Mesodermal cell (in vitro differentiated cells): ENCODE measurements at regions not wholly inside any gene's neighbourhood (a gene's known extent, or its start where the extent isn't known, plus 50 kb on each side); places are given as distances from the start of the nearest gene placed in this dataset.

Source experiments
- H3K27ac ChIP-seq: 2 replicates; pipeline ENCODE4 v1.7.0; 2013; ENCODE audit warnings: mild to moderate bottlenecking, low read depth, low read length, moderate library complexity; ENCODE audit not compliant: severe bottlenecking
- H3K36me3 ChIP-seq: 2 replicates; pipeline ENCODE4 v1.7.1; 2013; ENCODE audit warnings: mild to moderate bottlenecking, low read length, moderate library complexity; ENCODE audit not compliant: control insufficient read depth, insufficient read depth
- H3K4me1 ChIP-seq: one replicate; pipeline ENCODE4 v1.7.1; 2013; ENCODE audit warnings: mild to moderate bottlenecking, low read length; ENCODE audit not compliant: insufficient read depth, control insufficient read depth, poor library complexity, severe bottlenecking
- H3K4me3 ChIP-seq: 2 replicates; pipeline ENCODE4 v1.7.0; 2013; ENCODE audit warnings: low read length, control low read depth, mild to moderate bottlenecking; ENCODE audit not compliant: insufficient read depth, poor library complexity, severe bottlenecking; ENCODE audit errors: extremely low read depth
- H3K9me3 ChIP-seq: 2 replicates; pipeline ENCODE4 v1.7.1; 2013; ENCODE audit warnings: mild to moderate bottlenecking, low read length, moderate library complexity; ENCODE audit not compliant: control insufficient read depth
- WGBS, 2 experiments: methylation state at CpG; one replicate each; pipeline ENCODE4 v1.1.5; 2013; ENCODE audit warnings: missing lambda C conversion rate in 2 of 2; ENCODE audit not compliant: insufficient coverage in 2 of 2; 5-methylcytosine and 5-hydroxymethylcytosine counted together

DNA sequence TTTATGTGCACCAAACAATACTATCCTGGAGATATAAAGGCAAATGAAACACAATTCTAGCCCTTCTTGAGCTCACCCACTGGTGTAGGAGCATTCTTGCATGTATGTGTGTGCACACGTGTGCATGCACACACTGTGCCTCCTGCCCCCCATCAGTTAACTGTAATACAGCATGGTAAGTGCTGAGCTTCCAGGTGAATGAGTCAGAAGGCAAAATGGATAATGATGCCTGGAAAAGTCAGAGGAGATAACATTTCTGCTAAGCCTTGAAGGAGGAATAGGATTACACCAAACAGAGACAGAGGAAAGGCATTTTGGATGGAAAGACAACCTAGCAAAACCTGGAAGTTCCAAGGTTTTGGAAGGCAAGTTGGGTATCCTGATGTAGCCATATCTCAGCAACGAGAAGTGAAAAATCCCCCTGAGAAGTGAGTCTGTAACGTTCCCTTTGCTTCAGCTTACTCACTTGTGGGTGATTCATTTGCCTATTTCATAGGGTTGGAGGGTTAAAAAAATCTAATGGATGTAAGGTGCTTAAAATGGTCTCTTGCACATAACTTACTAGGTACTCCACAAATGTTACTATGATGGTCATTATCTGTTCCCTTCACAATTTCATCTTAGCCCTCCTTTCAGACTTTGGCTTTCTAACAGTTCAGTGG lies 101.4 kb upstream of the STC2 start:
- peaks cover 7% of the 10 kb centered on the region for H3K4me1 ChIP-seq
- 67 to 80% methylated on average over 1 of the region's 3 CpGs for WGBS, 2 experiments
- H3K4me3 ChIP-seq = no peak overlapping the region
- H3K27ac ChIP-seq = no peak overlapping the region
- no peaks in the 10 kb centered on the region for H3K9me3 ChIP-seq
- no peaks in the 10 kb centered on the region for H3K36me3 ChIP-seq

DNA sequence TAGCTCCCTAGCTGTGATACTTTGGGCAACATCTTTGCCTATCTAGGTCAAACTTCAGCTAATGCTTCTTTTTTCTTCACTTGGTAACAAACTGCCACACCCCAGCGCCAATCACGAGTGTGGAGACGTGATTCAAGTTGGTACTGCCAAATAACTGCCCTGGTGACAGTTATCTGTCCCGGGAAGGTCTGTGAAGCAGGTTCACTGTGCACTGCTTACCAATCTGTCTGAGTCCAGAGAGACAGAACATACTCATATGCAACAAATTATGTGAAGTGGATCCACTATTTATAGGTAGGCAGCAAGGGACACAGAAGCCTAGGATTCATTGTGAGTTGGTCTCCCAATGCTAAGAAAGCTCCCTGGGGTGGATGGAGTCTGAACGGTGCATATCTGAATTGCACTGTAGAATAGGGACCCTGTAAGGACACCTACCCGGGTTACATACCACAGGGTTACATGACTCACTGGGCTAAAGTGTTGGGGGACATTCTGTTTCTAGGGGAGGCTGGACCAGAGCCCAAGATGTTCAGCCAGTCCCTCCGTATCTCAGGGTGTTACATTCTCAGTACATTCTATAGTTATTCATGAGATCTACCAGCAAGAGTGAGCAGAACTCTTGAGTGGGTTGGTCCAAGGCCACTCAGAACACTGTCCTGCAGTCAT lies 95.4 kb upstream of the STC2 start:
- Histone ChIP-seq H3K36me3 (no peaks in the 10 kb centered on the region), H3K9me3 (peaks cover 8% of the 10 kb centered on the region), H3K4me1 (no peaks in the 10 kb centered on the region), H3K27ac (no peak overlapping the region), H3K4me3 (no peak overlapping the region)
- 79 to 87% methylated on average over 5 to 6 of the region's 7 CpGs for WGBS, 2 experiments

DNA sequence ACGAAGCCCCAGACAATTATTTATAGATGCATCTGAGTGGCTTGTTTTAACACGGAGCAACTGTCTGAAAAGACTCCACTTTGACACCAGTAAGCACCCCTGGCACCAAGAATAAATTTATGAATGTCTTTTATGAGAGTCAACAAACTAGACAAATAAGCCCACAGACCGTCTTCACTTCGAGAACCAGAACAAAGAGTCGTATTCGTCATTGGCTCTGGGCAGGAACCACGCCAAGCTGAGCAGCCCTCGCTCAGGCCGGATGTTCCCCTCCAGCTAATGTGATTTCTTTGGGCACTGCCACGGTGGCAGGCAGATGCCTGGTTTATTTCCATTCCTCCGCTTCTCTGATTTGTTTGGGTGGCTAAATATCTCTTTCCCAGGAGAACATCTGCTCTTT lies 91.9 kb upstream of the STC2 start:
- H3K27ac ChIP-seq = no peak overlapping the region
- no peak overlapping the region for H3K4me3 ChIP-seq
- no peaks in the 10 kb centered on the region for H3K4me1 ChIP-seq
- no peaks in the 10 kb centered on the region for H3K36me3 ChIP-seq
- peaks cover 8% of the 10 kb centered on the region for H3K9me3 ChIP-seq
- 89 to 91% methylated on average over 9 of the region's 11 CpGs for WGBS, 2 experiments

DNA sequence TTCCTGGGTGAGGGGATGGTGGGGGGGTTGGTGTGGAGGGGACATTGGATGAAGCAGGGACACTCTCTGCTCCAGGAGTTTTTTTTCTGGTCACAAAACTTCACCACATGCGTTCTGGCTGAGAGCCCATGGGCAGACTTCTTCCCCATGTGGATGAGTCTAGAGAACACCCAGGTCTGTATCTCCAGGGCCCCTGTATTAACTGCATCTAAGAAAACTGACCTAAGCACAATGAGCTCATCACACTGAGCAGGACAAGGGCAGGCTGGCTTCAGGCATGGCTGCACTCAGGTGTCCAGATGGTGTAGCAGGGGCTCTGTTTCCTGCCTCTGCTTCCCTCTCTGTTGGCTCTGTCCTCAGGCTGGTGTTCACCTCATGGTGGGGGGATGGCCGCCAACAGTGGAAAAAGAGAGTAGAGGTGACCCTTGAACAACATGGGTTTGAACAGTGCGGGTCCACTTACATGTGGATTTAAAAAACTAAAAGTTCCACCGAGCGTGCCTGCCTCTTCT lies 85.3 kb upstream of the STC2 start:
- no peaks in the 10 kb centered on the region for H3K9me3 ChIP-seq
- no peak overlapping the region for H3K4me3 ChIP-seq
- WGBS, 2 experiments = 94 to 100% methylated on average over 2 to 4 of the region's 5 CpGs
- no peaks in the 10 kb centered on the region for H3K4me1 ChIP-seq
- H3K36me3 ChIP-seq = no peaks in the 10 kb centered on the region
- no peak overlapping the region for H3K27ac ChIP-seq

DNA sequence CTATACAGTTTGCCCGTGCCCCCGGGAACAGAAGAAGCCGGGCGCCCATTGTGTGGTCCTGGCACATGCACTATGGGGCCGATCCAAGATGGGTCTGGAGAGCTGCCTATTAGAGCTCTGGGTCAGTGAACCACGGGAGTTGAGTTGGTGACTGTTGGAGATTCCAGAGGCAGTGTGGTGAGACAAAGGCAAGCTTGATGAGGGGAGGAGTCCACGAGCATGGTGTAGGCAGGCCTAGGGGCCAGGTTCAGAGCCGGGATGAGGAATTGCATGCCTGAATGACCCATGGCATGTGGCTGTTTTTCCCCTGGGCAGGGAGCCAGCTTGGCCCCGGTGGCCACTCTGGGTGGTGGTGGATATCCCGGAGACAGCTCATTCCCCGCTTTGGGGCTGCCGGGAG lies 84.4 kb upstream of the STC2 start:
- Histone ChIP-seq H3K27ac (no peak overlapping the region), H3K36me3 (no peaks in the 10 kb centered on the region), H3K9me3 (no peaks in the 10 kb centered on the region), H3K4me3 (no peak overlapping the region), H3K4me1 (no peaks in the 10 kb centered on the region)
- WGBS, 2 experiments = 88 to 90% methylated on average over 11 to 12 of the region's 12 CpGs

DNA sequence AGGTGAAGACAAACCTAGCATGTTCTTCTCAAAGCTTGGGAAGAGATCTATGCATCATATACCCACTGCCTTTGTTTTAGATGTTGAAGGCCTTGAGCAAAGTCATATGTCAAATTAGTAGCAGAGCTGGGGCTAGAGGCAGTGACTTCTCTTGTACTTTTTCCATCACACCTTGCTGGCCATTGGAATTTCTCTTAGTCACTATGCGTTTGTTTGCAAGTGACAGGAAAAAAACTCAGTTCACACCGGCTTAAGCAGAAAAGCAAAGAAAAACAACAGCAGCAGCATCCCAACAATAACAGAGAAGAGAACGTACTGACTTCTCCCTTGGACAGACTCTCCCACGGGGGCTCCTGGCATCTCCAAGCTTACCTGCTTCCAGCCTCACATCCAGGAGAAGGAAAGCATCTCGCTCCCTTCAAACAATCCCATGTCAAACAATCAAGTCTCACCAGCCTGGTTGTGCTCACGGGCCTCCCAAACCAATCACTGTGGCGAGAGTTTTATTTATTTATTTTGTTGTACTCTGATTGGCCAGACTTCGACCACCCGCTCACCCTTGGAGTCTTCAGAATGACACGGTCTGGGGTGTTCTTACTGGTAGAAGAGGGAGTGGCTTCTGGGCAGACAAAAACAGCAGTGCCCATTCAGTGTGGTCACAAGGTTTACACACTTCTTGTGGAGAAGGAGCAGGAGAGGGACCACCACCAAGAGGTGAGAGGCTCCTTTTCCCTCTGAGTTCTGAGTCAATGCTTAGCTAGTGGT lies 83.8 kb upstream of the STC2 start:
- Histone ChIP-seq H3K4me3 (no peak overlapping the region), H3K27ac (no peak overlapping the region), H3K9me3 (no peaks in the 10 kb centered on the region), H3K4me1 (no peaks in the 10 kb centered on the region), H3K36me3 (no peaks in the 10 kb centered on the region)
- 79 to 82% methylated on average over 4 to 7 of the region's 10 CpGs for WGBS, 2 experiments

DNA sequence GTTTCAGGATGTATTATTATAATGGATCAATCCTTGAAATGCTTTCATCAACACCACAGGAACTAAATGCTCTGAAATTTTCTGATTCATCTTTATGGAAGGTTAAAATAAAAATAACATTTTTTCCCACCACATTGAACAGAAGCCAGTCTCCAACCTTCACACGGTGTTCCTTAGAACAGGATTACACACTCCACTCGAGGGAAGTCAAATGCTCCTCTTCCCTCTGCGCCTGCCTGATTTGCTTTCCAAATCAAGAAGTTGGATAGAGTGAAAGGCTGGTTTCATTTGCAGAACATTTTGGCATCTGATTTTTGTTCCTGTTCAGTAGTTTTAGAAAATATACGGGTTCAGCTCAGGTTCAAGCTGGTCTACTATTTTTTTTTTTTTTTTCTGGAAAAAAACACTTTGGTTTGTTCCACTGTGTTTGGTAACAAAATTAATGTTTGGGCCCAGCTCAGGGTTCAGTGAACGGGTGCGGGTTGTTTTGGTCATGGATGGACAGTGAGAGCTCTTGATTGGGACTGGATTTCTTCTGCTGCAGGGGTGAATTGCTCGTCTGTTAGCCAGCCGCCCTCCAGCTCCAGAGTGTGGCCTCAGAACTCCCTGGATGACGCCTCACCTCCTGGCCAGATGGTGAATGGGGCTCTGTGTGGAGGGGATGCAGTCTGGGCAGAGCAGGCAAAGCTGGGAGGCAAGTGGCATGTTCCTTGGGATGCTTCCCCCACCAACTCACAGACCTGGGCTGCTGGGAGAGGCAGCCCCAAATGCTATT lies 82.4 kb upstream of the STC2 start:
- H3K27ac ChIP-seq = no peak overlapping the region
- no peak overlapping the region for H3K4me3 ChIP-seq
- H3K9me3 ChIP-seq = no peaks in the 10 kb centered on the region
- H3K4me1 ChIP-seq = no peaks in the 10 kb centered on the region
- H3K36me3 ChIP-seq = no peaks in the 10 kb centered on the region
- WGBS, 2 experiments = 88 to 98% methylated on average over 6 to 9 of the region's 9 CpGs

DNA sequence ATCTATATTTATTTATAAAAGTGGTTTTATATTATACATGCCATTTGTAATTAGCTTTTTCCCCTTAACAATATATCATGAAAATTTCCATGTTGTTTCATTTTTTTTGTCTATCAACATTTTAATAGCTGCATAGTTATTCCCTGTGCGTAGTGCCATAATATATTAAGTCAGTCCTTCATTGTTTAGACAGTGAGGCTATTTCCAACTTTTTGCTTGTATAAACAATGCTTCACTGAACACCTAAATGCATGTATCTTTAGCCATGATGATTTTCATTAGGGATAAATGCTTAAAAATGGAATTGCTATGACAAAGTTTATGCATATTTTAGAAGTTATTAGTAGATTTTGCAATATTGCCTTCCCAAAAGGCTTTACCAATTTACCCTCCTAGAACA lies 80.7 kb upstream of the STC2 start:
- Histone ChIP-seq H3K4me3 (no peak overlapping the region), H3K36me3 (no peaks in the 10 kb centered on the region), H3K27ac (no peak overlapping the region), H3K4me1 (no peaks in the 10 kb centered on the region), H3K9me3 (no peaks in the 10 kb centered on the region)
- no CpG with 5 or more reads among the region's 1 CpG for WGBS, 2 experiments

DNA sequence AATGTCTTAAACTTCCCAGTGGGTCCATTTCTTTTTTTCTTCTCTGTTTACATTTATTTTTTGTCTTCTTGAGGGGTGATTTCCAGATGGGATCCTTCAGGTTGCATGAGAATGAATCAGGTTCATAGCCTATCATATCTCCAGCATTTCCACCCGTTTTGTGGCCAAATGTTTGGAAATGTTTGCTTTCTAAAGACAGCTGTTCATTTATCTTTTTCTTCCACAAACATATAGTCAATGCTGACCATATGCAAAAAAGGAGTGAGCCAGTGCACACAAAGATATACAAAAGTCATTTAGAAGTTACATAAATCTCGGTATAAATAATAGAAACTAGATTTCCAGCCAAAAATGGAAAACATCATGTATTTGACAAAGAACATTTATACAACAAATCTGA lies 71.6 kb upstream of the STC2 start:
- Histone ChIP-seq H3K4me3 (no peak overlapping the region), H3K9me3 (no peaks in the 10 kb centered on the region), H3K36me3 (no peaks in the 10 kb centered on the region), H3K27ac (no peak overlapping the region), H3K4me1 (peaks cover 12% of the 10 kb centered on the region)
- 100% methylated on average over 1 of the region's 2 CpGs; no CpG with 5 or more reads in 1 of the 2 experiments for WGBS, 2 experiments

DNA sequence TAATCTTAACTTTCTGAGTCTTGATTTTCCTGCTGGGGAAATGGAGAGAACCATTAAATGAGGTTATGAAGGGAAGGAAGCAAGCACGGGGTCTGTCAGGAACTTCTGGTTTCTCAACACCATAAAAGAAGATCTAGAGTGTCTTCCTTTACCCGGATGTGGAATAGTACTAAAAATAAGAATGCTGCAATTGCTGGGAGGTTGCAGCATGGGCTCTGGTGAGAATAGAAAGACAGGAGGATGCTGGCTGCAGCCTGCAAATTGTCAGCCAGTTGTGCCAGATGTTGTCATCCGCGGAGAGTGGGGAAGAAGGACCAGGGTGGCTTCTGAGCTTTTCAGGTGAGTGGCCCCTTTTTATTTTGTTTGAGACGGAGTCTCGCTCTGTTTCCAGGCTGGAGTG lies 69.3 kb upstream of the STC2 start:
- no peaks in the 10 kb centered on the region for H3K9me3 ChIP-seq
- no peak overlapping the region for H3K4me3 ChIP-seq
- WGBS, 2 experiments = 86 to 87% methylated on average over 5 to 6 of the region's 6 CpGs
- H3K4me1 ChIP-seq = peaks cover 12% of the 10 kb centered on the region
- H3K27ac ChIP-seq = no peak overlapping the region
- no peaks in the 10 kb centered on the region for H3K36me3 ChIP-seq
